ENCODE measurements at regions not wholly inside any gene's neighbourhood (a gene's known extent, or its start where the extent isn't known, plus 50 kb on each side); places are given as distances from the start of the nearest gene placed in this dataset.
"Not testable (repeated sequence)": the region's sequence is repeated elsewhere in the genome, so short reads cannot be mapped to it uniquely, and the experiment has no call there.

GRCh38 chr6:112401083-112401482, 54.0 kb downstream of the RFPL4B start:
- no peaks in the 10 kb centered on the region for H3K4me1 ChIP-seq (ENCODE audit: low read length)
- no peaks in the 10 kb centered on the region for H4K20me1 ChIP-seq (ENCODE audit: insufficient read depth, low read depth, low read length)
- H3K27me3 ChIP-seq (ENCODE audit: low read length), result no peaks in the 10 kb centered on the region
- H3K27ac ChIP-seq (ENCODE audit: low read length), result no peak overlapping the region
- no peak overlapping the region for H3K9ac ChIP-seq (ENCODE audit: low read length)
- H2AFZ ChIP-seq (ENCODE audit: low read length), result no peak overlapping the region
- no peaks in the 10 kb centered on the region for H3K9me2 ChIP-seq (replicated peaks; ENCODE audit: insufficient read depth, low read length)
- no peaks in the 10 kb centered on the region for H3K9me3 ChIP-seq (ENCODE audit: low read length)
- H3K4me2 ChIP-seq (ENCODE audit: low read depth, low read length, poor library complexity, severe bottlenecking), result no peak overlapping the region
- H3K36me3 ChIP-seq (ENCODE audit: insufficient read depth, low read length), result no peaks in the 10 kb centered on the region
- DNase-seq, result no peak
- H3K4me3 ChIP-seq (ENCODE audit: low read length), result no peak overlapping the region
- H3K79me2 ChIP-seq (ENCODE audit: low read length), result no peaks in the 10 kb centered on the region

- H3K9ac ChIP-seq (ENCODE audit: low read length), result no peak overlapping the region
- DNase-seq, result no peak
Observed at GRCh38 chr6:112407101-112407590, 60.0 kb downstream of the RFPL4B start.

GRCh38 chr6:112408522-112408921, 61.4 kb downstream of the RFPL4B start:
- H3K9me3 ChIP-seq (ENCODE audit: low read length), result no peaks in the 10 kb centered on the region
- no peaks in the 10 kb centered on the region for H4K20me1 ChIP-seq (ENCODE audit: insufficient read depth, low read depth, low read length)
- no peak overlapping the region for H3K9ac ChIP-seq (ENCODE audit: low read length)
- H3K4me1 ChIP-seq (ENCODE audit: low read length), result no peaks in the 10 kb centered on the region
- no peaks in the 10 kb centered on the region for H3K79me2 ChIP-seq (ENCODE audit: low read length)
- H3K27me3 ChIP-seq (ENCODE audit: low read length), result no peaks in the 10 kb centered on the region
- H2AFZ ChIP-seq (ENCODE audit: low read length), result no peak overlapping the region
- DNase-seq, result no peak
- no peaks in the 10 kb centered on the region for H3K9me2 ChIP-seq (replicated peaks; ENCODE audit: insufficient read depth, low read length)
- no peaks in the 10 kb centered on the region for H3K36me3 ChIP-seq (ENCODE audit: insufficient read depth, low read length)
- H3K4me2 ChIP-seq (ENCODE audit: low read depth, low read length, poor library complexity, severe bottlenecking), result no peak overlapping the region
- no peak overlapping the region for H3K4me3 ChIP-seq (ENCODE audit: low read length)
- H3K27ac ChIP-seq (ENCODE audit: low read length), result no peak overlapping the region

More at GRCh38 chr6:112407101-112407590, 60.0 kb downstream of the RFPL4B start:
- Histone ChIP-seq H3K4me1 (ENCODE audit: low read length) (no peaks in the 10 kb centered on the region), H3K9me3 (ENCODE audit: low read length) (no peaks in the 10 kb centered on the region), H3K4me2 (ENCODE audit: low read depth, low read length, poor library complexity, severe bottlenecking) (no peak overlapping the region), H4K20me1 (ENCODE audit: insufficient read depth, low read depth, low read length) (no peaks in the 10 kb centered on the region), H3K27ac (ENCODE audit: low read length) (no peak overlapping the region), H3K36me3 (ENCODE audit: insufficient read depth, low read length) (no peaks in the 10 kb centered on the region), H2AFZ (ENCODE audit: low read length) (no peak overlapping the region), H3K4me3 (ENCODE audit: low read length) (no peak overlapping the region), H3K27me3 (ENCODE audit: low read length) (no peaks in the 10 kb centered on the region), H3K9me2 (replicated peaks; ENCODE audit: insufficient read depth, low read length) (no peaks in the 10 kb centered on the region), H3K79me2 (ENCODE audit: low read length) (no peaks in the 10 kb centered on the region)

- Histone ChIP-seq H3K4me2 (ENCODE audit: low read depth, low read length, poor library complexity, severe bottlenecking) (no peak overlapping the region), H3K4me1 (ENCODE audit: low read length) (no peaks in the 10 kb centered on the region), H4K20me1 (ENCODE audit: insufficient read depth, low read depth, low read length) (no peaks in the 10 kb centered on the region), H3K9me3 (ENCODE audit: low read length) (no peaks in the 10 kb centered on the region), H3K9ac (ENCODE audit: low read length) (no peak overlapping the region), H3K9me2 (replicated peaks; ENCODE audit: insufficient read depth, low read length) (no peaks in the 10 kb centered on the region), H3K27ac (ENCODE audit: low read length) (no peak overlapping the region), H3K27me3 (ENCODE audit: low read length) (no peaks in the 10 kb centered on the region), H3K79me2 (ENCODE audit: low read length) (no peaks in the 10 kb centered on the region), H2AFZ (ENCODE audit: low read length) (no peak overlapping the region), H3K4me3 (ENCODE audit: low read length) (no peak overlapping the region), H3K36me3 (ENCODE audit: insufficient read depth, low read length) (no peaks in the 10 kb centered on the region)
- DNase-seq, result no peak
Observed at GRCh38 chr6:112409311-112409710, 62.2 kb downstream of the RFPL4B start.

GRCh38 chr6:112413780-112414179, 66.7 kb downstream of the RFPL4B start:
- Histone ChIP-seq H4K20me1 (ENCODE audit: insufficient read depth, low read depth, low read length) (no peaks in the 10 kb centered on the region), H3K9me3 (ENCODE audit: low read length) (no peaks in the 10 kb centered on the region), H3K4me1 (ENCODE audit: low read length) (no peaks in the 10 kb centered on the region), H3K36me3 (ENCODE audit: insufficient read depth, low read length) (no peaks in the 10 kb centered on the region), H3K9ac (ENCODE audit: low read length) (no peak overlapping the region), H3K4me2 (ENCODE audit: low read depth, low read length, poor library complexity, severe bottlenecking) (no peak overlapping the region), H3K79me2 (ENCODE audit: low read length) (no peaks in the 10 kb centered on the region), H3K9me2 (replicated peaks; ENCODE audit: insufficient read depth, low read length) (no peaks in the 10 kb centered on the region), H3K27me3 (ENCODE audit: low read length) (no peaks in the 10 kb centered on the region), H3K27ac (ENCODE audit: low read length) (no peak overlapping the region), H2AFZ (ENCODE audit: low read length) (no peak overlapping the region), H3K4me3 (ENCODE audit: low read length) (no peak overlapping the region)
- no peak for DNase-seq

GRCh38 chr6:112415366-112415765, 68.2 kb downstream of the RFPL4B start:
- no peaks in the 10 kb centered on the region for H3K27me3 ChIP-seq (ENCODE audit: low read length)
- no peaks in the 10 kb centered on the region for H3K4me1 ChIP-seq (ENCODE audit: low read length)
- no peaks in the 10 kb centered on the region for H3K9me3 ChIP-seq (ENCODE audit: low read length)
- H2AFZ ChIP-seq (ENCODE audit: low read length), result no peak overlapping the region
- no peaks in the 10 kb centered on the region for H3K9me2 ChIP-seq (replicated peaks; ENCODE audit: insufficient read depth, low read length)
- H3K4me2 ChIP-seq (ENCODE audit: low read depth, low read length, poor library complexity, severe bottlenecking), result no peak overlapping the region
- H3K36me3 ChIP-seq (ENCODE audit: insufficient read depth, low read length), result no peaks in the 10 kb centered on the region
- H3K9ac ChIP-seq (ENCODE audit: low read length), result no peak overlapping the region
- no peaks in the 10 kb centered on the region for H3K79me2 ChIP-seq (ENCODE audit: low read length)
- no peak overlapping the region for H3K27ac ChIP-seq (ENCODE audit: low read length)
- no peak for DNase-seq
- no peak overlapping the region for H3K4me3 ChIP-seq (ENCODE audit: low read length)
- H4K20me1 ChIP-seq (ENCODE audit: insufficient read depth, low read depth, low read length), result no peaks in the 10 kb centered on the region

GRCh38 chr6:112416866-112417265, 69.7 kb downstream of the RFPL4B start:
- no peak for DNase-seq
- Histone ChIP-seq H3K27me3 (ENCODE audit: low read length) (no peaks in the 10 kb centered on the region), H3K4me3 (ENCODE audit: low read length) (no peak overlapping the region), H3K27ac (ENCODE audit: low read length) (no peak overlapping the region), H4K20me1 (ENCODE audit: insufficient read depth, low read depth, low read length) (no peaks in the 10 kb centered on the region), H2AFZ (ENCODE audit: low read length) (no peak overlapping the region), H3K4me2 (ENCODE audit: low read depth, low read length, poor library complexity, severe bottlenecking) (no peak overlapping the region), H3K36me3 (ENCODE audit: insufficient read depth, low read length) (no peaks in the 10 kb centered on the region), H3K4me1 (ENCODE audit: low read length) (no peaks in the 10 kb centered on the region), H3K79me2 (ENCODE audit: low read length) (no peaks in the 10 kb centered on the region), H3K9me3 (ENCODE audit: low read length) (no peaks in the 10 kb centered on the region), H3K9me2 (replicated peaks; ENCODE audit: insufficient read depth, low read length) (no peaks in the 10 kb centered on the region), H3K9ac (ENCODE audit: low read length) (no peak overlapping the region)

GRCh38 chr6:112427011-112427410, 79.9 kb downstream of the RFPL4B start:
- not testable (repeated sequence) for H3K9me2 ChIP-seq (replicated peaks; ENCODE audit: insufficient read depth, low read length); H3K36me3 ChIP-seq (ENCODE audit: insufficient read depth, low read length); H3K79me2 ChIP-seq (ENCODE audit: low read length); H3K27me3 ChIP-seq (ENCODE audit: low read length); H3K9ac ChIP-seq (ENCODE audit: low read length); DNase-seq; H3K4me2 ChIP-seq (ENCODE audit: low read depth, low read length, poor library complexity, severe bottlenecking); H3K4me3 ChIP-seq (ENCODE audit: low read length); H3K4me1 ChIP-seq (ENCODE audit: low read length); H4K20me1 ChIP-seq (ENCODE audit: insufficient read depth, low read depth, low read length); H2AFZ ChIP-seq (ENCODE audit: low read length); H3K27ac ChIP-seq (ENCODE audit: low read length); H3K9me3 ChIP-seq (ENCODE audit: low read length)

GRCh38 chr6:112427499-112427898, 80.4 kb downstream of the RFPL4B start:
- Histone ChIP-seq H3K27ac (ENCODE audit: low read length) (no peak overlapping the region), H3K36me3 (ENCODE audit: insufficient read depth, low read length) (no peaks in the 10 kb centered on the region), H3K9me3 (ENCODE audit: low read length) (no peaks in the 10 kb centered on the region), H3K4me1 (ENCODE audit: low read length) (no peaks in the 10 kb centered on the region), H3K4me2 (ENCODE audit: low read depth, low read length, poor library complexity, severe bottlenecking) (no peak overlapping the region), H3K4me3 (ENCODE audit: low read length) (no peak overlapping the region), H3K9me2 (replicated peaks; ENCODE audit: insufficient read depth, low read length) (no peaks in the 10 kb centered on the region), H2AFZ (ENCODE audit: low read length) (no peak overlapping the region), H3K27me3 (ENCODE audit: low read length) (no peaks in the 10 kb centered on the region), H4K20me1 (ENCODE audit: insufficient read depth, low read depth, low read length) (no peaks in the 10 kb centered on the region), H3K9ac (ENCODE audit: low read length) (no peak overlapping the region), H3K79me2 (ENCODE audit: low read length) (no peaks in the 10 kb centered on the region)
- no peak for DNase-seq

All from Karpas-422 (cell line).